Uterus (tissue), 3 donors: ENCODE measurements at regions not wholly inside any gene's neighbourhood (a gene's known extent, or its start where the extent isn't known, plus 50 kb on each side); places are given as distances from the start of the nearest gene placed in this dataset.
"Not testable (repeated sequence)": the region's sequence is repeated elsewhere in the genome, so short reads cannot be mapped to it uniquely, and the experiment has no call there.

Source experiments
- DNase-seq, 2 donors: peaks; one replicate each; pipeline ENCODE4 v3.0.0-alpha.2; 2019 to 2020
- H3K27ac ChIP-seq, 2 donors: fragments of 200-600 bp; sonication (generic); 1 replicate in 1 of 2; 2 replicates in 1 of 2; pipeline ENCODE4 v1.5.1; 2016 to 2018
- H3K27me3 ChIP-seq, 2 donors: fragments of 200-600 bp; sonication (generic); one replicate each; pipeline ENCODE4 v1.5.1; 2018 to 2019; ENCODE audit warnings: control low read depth in 1 of 2
- H3K36me3 ChIP-seq, 2 donors: fragments of 200-600 bp; sonication (generic); one replicate each; pipeline ENCODE4 v1.5.1; 2019; ENCODE audit warnings: control low read depth in 1 of 2
- H3K4me1 ChIP-seq, 2 donors: fragments of 200-600 bp; sonication (generic); one replicate each; pipeline ENCODE4 v1.5.1; 2018 to 2019; ENCODE audit warnings: control low read depth in 1 of 2
- H3K4me3 ChIP-seq, 2 donors: fragments of 200-600 bp; sonication (generic); 1 replicate in 1 of 2; 2 replicates in 1 of 2; pipeline ENCODE4 v1.5.1; 2018 to 2019; ENCODE audit warnings: mild to moderate bottlenecking in 1 of 2
- H3K9me3 ChIP-seq, 2 donors: fragments of 200-600 bp; sonication (generic); one replicate each; pipeline ENCODE4 v1.5.1; 2019; ENCODE audit warnings: control low read depth in 1 of 2
- POLR2A ChIP-seq, 2 donors: fragments of 450-650 bp; IDR thresholded peaks; one replicate each; pipeline ENCODE4 v1.6.1; 2016; ENCODE audit warnings: antibody characterized with exemption in 2 of 2, mild to moderate bottlenecking in 1 of 2, moderate library complexity in 1 of 2
- intact Hi-C: fragments of 100-400 bp; cut with DNase I; formaldehyde crosslinking; loops from one replicate; pipeline ENCODE4 v1.15.1; 2023; ENCODE audit warnings: low total_unique reads
- TF ChIP-seq, protein P1 (sequence below), 4 experiments: fragments of 200-600 bp in 2 of 4; fragments of 450-650 bp in 2 of 4; sonication (generic) in 2 of 4; IDR thresholded peaks; one replicate each; pipeline ENCODE4 v1.5.1; 2016 to 2019; ENCODE audit warnings: antibody characterized with exemption in 4 of 4, mild to moderate bottlenecking in 2 of 4, moderate library complexity in 1 of 4
- donor health status: DM: yes; HTN: yes; CAD: no.

DNA sequence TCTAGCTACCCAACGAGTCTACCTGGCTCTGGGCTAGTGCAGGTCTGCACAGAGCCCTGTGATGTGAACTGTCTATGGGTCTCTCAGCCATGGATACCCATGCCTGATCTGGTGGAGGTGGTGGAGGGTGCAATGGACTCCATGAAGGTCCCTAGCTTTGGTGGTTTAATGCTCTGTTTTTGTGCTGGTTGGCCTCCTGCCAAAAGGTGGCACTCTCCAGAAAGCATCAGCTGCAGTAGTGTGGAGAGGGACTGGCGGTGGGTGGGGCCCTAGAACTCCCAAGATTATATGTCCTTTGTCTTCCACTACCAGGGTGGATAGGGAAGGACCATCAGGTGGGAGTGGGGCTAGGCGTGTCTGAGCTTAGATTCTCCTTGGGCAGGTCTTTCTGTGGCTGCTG lies 290.1 kb downstream of the AGTPBP1 start:
- no peak overlapping the region for H3K4me3 ChIP-seq
- H3K27ac ChIP-seq, result no peak overlapping the region
- H3K4me1 ChIP-seq, result no peaks in the 10 kb centered on the region
- H3K36me3 ChIP-seq, result no peaks in the 10 kb centered on the region
- TF ChIP-seq, protein P1, sequence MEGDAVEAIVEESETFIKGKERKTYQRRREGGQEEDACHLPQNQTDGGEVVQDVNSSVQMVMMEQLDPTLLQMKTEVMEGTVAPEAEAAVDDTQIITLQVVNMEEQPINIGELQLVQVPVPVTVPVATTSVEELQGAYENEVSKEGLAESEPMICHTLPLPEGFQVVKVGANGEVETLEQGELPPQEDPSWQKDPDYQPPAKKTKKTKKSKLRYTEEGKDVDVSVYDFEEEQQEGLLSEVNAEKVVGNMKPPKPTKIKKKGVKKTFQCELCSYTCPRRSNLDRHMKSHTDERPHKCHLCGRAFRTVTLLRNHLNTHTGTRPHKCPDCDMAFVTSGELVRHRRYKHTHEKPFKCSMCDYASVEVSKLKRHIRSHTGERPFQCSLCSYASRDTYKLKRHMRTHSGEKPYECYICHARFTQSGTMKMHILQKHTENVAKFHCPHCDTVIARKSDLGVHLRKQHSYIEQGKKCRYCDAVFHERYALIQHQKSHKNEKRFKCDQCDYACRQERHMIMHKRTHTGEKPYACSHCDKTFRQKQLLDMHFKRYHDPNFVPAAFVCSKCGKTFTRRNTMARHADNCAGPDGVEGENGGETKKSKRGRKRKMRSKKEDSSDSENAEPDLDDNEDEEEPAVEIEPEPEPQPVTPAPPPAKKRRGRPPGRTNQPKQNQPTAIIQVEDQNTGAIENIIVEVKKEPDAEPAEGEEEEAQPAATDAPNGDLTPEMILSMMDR (IDR thresholded peaks at IDR 0.05), result no peak
- TF ChIP-seq POLR2A (IDR thresholded peaks at IDR 0.05), result no peak
- no peaks in the 10 kb centered on the region for H3K9me3 ChIP-seq
- no peak for DNase-seq
- no peaks in the 10 kb centered on the region for H3K27me3 ChIP-seq
- intact Hi-C loops, result no loop called here

DNA sequence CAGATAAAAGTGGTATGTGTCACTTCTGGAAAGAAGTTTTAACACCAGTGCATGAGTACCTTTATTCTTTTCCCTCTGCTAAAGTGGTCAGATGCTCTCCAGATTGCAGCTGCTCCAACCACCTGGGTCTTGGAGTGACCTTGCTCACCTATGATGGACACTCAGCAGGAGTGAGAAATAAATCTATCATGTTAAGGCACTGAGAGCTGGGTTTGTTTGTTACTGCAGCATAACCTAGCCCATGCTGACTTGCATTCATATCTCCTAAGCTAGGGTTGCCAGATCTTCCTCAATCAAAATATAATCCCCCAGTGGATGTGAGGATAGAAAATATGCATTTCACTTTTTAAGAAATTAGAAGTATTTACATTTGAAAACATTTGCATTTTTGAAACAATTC lies 295.9 kb downstream of the AGTPBP1 start:
- TF ChIP-seq POLR2A (IDR thresholded peaks at IDR 0.05), result no peak
- TF ChIP-seq, protein P1 (IDR thresholded peaks at IDR 0.05), result no peak
- Histone ChIP-seq H3K27ac (no peak overlapping the region), H3K9me3 (no peaks in the 10 kb centered on the region), H3K4me3 (no peak overlapping the region), H3K4me1 (no peaks in the 10 kb centered on the region), H3K36me3 (no peaks in the 10 kb centered on the region), H3K27me3 (no peaks in the 10 kb centered on the region)
- intact Hi-C loops, result no loop called here
- no peak for DNase-seq

DNA sequence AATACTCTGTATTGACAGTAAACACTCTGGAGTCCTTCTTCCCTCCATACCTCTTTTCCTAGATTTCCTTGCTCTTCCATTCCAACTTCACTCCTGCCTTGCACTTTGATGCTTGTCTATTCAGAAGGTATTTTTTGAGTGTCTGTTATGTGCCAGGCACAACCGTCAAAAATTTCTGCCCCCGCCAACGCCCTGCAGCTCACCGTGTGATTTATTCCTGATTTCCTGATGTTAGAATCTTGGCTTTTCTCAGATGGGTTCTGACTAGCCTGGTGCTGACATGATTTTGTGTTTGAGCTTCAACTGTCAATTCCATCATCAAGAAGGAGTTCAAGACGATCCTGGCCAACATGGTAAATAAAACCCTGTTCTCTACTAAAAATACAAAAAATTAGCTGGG lies 297.5 kb downstream of the AGTPBP1 start:
- DNase-seq, result no peak
- no peaks in the 10 kb centered on the region for H3K36me3 ChIP-seq
- H3K4me3 ChIP-seq, result no peak overlapping the region
- no peaks in the 10 kb centered on the region for H3K27me3 ChIP-seq
- TF ChIP-seq, protein P1 (IDR thresholded peaks at IDR 0.05), result no peak
- no peak for TF ChIP-seq POLR2A (IDR thresholded peaks at IDR 0.05)
- no peak overlapping the region for H3K27ac ChIP-seq
- H3K4me1 ChIP-seq, result no peaks in the 10 kb centered on the region
- H3K9me3 ChIP-seq, result no peaks in the 10 kb centered on the region
- intact Hi-C loops, result no loop called here

DNA sequence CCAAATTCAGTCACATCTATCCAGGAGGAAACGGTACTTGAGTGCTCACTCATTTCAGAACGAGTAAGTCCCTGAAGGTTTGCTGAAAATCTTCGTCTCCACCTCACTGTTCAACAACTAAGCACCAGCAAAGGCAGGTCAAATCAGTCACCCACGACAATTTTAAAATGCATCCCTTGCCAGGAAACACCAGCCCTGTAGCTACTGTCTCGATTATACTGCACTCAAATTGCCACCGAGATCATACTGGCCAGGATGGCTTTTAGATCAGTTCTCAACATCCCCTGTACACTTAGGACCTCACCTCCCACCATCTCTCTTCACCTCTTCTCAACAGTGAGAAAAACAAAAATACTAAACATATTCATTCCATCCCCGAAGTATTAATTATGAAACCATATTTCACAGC lies 298.6 kb downstream of the AGTPBP1 start:
- Histone ChIP-seq H3K4me1 (no peaks in the 10 kb centered on the region), H3K4me3 (no peak overlapping the region), H3K27ac (no peak overlapping the region), H3K27me3 (no peaks in the 10 kb centered on the region), H3K9me3 (no peaks in the 10 kb centered on the region), H3K36me3 (no peaks in the 10 kb centered on the region)
- no peak for DNase-seq
- intact Hi-C loops, result no loop called here
- TF ChIP-seq, protein P1 (IDR thresholded peaks at IDR 0.05), result no peak
- no peak for TF ChIP-seq POLR2A (IDR thresholded peaks at IDR 0.05)

DNA sequence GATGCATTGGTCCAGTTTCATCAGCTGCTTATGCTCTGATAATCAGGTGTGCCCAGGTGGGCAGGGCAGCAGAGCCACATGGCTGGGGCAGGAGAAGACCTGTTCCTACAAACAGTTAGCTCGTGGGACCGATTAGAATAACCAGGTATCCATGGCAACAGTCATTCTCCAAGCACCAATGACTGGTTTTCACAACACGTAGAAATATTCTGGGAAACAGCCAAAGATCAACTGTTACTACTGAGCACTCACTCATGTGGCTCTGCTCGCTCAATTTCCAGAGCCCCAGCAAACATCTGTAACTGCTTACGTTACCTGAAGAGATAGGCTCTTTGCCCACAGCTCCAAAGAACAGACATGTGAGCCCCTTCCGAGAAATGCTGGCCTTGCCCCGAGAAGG lies 302.0 kb downstream of the AGTPBP1 start:
- H3K27me3 ChIP-seq, result no peaks in the 10 kb centered on the region
- no peaks in the 10 kb centered on the region for H3K36me3 ChIP-seq
- no peak for DNase-seq
- H3K27ac ChIP-seq, result no peak overlapping the region
- H3K4me1 ChIP-seq, result no peaks in the 10 kb centered on the region
- TF ChIP-seq, protein P1 (IDR thresholded peaks at IDR 0.05), result no peak
- TF ChIP-seq POLR2A (IDR thresholded peaks at IDR 0.05), result no peak
- no peaks in the 10 kb centered on the region for H3K9me3 ChIP-seq
- intact Hi-C loops, result no loop called here
- H3K4me3 ChIP-seq, result no peak overlapping the region

DNA sequence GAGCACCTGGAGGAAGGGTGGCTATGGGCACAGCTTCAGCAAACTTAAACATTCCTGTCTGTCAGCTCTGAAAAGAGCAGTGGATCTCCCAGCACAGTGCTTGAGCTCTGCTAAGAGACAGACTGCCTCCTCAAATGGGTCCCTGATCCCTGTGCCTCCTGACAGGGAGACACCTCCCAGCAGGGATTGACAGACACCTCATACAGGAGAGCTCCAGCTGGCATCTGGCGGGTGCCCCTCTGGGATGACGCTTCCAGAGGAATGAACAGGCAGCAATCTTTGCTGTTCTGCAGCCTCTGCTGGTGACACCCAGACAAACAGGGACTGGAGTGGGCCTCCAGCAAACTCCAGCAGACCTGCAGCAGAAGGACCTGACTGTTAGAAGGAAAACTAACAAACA lies 307.8 kb downstream of the AGTPBP1 start:
- intact Hi-C loops, DNase-seq, H3K4me3 ChIP-seq, H3K4me1 ChIP-seq, H3K9me3 ChIP-seq, H3K27ac ChIP-seq, H3K27me3 ChIP-seq, H3K36me3 ChIP-seq: not testable (repeated sequence)

DNA sequence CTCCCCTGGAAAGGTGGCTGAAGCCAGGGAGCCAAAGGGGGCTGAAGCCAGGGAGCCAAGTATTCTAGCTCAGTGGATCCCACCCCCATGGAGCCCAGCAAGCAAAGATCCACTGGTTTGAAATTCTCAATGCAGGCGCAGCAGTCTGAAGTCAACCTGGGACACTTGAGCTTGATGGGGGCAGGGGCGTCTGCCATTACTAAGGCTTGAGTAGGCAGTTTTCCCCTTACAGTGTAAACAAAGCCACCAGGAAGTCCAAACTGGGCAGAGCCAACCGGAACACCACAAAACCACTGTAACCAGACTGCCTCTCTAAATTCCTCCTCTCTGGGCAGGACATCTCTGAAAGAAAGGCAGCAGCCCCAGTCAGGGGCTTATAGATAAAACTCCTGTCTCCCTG lies 308.2 kb downstream of the AGTPBP1 start:
- H3K9me3 ChIP-seq, H3K27me3 ChIP-seq, intact Hi-C loops, H3K4me3 ChIP-seq, H3K36me3 ChIP-seq, H3K27ac ChIP-seq, H3K4me1 ChIP-seq, DNase-seq: not testable (repeated sequence)
